Ishikawa (cell line): ENCODE measurements at regions not wholly inside any gene's neighbourhood (a gene's known extent, or its start where the extent isn't known, plus 50 kb on each side); places are given as distances from the start of the nearest gene placed in this dataset.

Experiments
- CEBPB ChIP-seq: IDR thresholded peaks from 2 replicates; pipeline ENCODE4 v1.6.1; 2012
- CREB1 ChIP-seq: IDR thresholded peaks from 2 replicates; pipeline ENCODE4 v1.6.1; 2012; ENCODE audit warnings: low read depth
- EGR1 ChIP-seq: IDR thresholded peaks from 2 replicates; pipeline ENCODE4 v1.6.1; 2012
- EP300 ChIP-seq: IDR thresholded peaks from 2 replicates; pipeline ENCODE4 v1.6.1; 2012; ENCODE audit warnings: borderline replicate concordance
- FOXM1 ChIP-seq: IDR thresholded peaks from 2 replicates; pipeline ENCODE4 v1.6.1; 2012; ENCODE audit warnings: low read depth, borderline replicate concordance
- NFIC ChIP-seq: IDR thresholded peaks from 2 replicates; pipeline ENCODE4 v1.6.1; 2012
- RAD21 ChIP-seq: IDR thresholded peaks from 2 replicates; pipeline ENCODE4 v1.6.1; 2012; ENCODE audit warnings: low read depth
- TAF1 ChIP-seq: IDR thresholded peaks from 2 replicates; pipeline ENCODE4 v1.6.1; 2012; ENCODE audit warnings: low read depth, mild to moderate bottlenecking
- TCF12 ChIP-seq: IDR thresholded peaks from 2 replicates; pipeline ENCODE4 v1.6.1; 2012; ENCODE audit warnings: low read depth
- YY1 ChIP-seq: IDR thresholded peaks from 2 replicates; pipeline ENCODE4 v1.6.1; 2012; ENCODE audit warnings: low read depth
- ZBTB7A ChIP-seq: IDR thresholded peaks from 2 replicates; pipeline ENCODE4 v1.6.1; 2012; ENCODE audit warnings: low read depth
- TF ChIP-seq, protein P1 (sequence below): IDR thresholded peaks from 2 replicates; pipeline ENCODE4 v1.6.1; 2012; ENCODE audit warnings: low read depth, mild to moderate bottlenecking
- TF ChIP-seq, protein P2 (sequence below): IDR thresholded peaks from 2 replicates; pipeline ENCODE4 v1.6.1; 2012
- TF ChIP-seq, protein P3 (sequence below): IDR thresholded peaks from 2 replicates; pipeline ENCODE4 v1.6.1; 2012

DNA sequence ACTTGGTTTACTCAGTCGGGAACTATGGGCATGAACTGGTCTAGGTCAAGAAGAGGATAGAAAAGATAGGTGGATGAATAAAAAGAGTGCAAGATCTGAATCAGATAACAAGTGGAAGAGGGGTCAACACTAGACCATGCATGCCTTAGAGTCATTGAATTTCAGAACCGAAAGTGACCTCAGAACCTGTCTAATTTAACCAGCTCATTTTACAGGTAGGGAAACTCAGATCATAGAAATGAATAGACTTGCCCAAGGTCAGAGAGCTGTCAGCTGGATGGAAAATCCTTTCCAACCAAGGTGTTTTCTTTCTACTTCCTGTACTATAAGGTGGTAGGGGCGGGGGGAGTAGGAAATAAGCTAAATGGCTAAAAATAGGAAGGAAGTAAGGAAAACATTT lies 121.4 kb upstream of the ADGRF1 start:
- TF ChIP-seq EP300 (no peak), CREB1 (no peak), TCF12 (no peak), NFIC (no peak), TAF1 (no peak), YY1 (no peak), RAD21 (no peak), ZBTB7A (no peak), FOXM1 (no peak), CEBPB (no peak), EGR1 (no peak)
- TF ChIP-seq, protein P1, sequence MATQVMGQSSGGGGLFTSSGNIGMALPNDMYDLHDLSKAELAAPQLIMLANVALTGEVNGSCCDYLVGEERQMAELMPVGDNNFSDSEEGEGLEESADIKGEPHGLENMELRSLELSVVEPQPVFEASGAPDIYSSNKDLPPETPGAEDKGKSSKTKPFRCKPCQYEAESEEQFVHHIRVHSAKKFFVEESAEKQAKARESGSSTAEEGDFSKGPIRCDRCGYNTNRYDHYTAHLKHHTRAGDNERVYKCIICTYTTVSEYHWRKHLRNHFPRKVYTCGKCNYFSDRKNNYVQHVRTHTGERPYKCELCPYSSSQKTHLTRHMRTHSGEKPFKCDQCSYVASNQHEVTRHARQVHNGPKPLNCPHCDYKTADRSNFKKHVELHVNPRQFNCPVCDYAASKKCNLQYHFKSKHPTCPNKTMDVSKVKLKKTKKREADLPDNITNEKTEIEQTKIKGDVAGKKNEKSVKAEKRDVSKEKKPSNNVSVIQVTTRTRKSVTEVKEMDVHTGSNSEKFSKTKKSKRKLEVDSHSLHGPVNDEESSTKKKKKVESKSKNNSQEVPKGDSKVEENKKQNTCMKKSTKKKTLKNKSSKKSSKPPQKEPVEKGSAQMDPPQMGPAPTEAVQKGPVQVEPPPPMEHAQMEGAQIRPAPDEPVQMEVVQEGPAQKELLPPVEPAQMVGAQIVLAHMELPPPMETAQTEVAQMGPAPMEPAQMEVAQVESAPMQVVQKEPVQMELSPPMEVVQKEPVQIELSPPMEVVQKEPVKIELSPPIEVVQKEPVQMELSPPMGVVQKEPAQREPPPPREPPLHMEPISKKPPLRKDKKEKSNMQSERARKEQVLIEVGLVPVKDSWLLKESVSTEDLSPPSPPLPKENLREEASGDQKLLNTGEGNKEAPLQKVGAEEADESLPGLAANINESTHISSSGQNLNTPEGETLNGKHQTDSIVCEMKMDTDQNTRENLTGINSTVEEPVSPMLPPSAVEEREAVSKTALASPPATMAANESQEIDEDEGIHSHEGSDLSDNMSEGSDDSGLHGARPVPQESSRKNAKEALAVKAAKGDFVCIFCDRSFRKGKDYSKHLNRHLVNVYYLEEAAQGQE: no peak
- TF ChIP-seq, protein P2, sequence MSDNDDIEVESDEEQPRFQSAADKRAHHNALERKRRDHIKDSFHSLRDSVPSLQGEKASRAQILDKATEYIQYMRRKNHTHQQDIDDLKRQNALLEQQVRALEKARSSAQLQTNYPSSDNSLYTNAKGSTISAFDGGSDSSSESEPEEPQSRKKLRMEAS: no peak
- TF ChIP-seq, protein P3, sequence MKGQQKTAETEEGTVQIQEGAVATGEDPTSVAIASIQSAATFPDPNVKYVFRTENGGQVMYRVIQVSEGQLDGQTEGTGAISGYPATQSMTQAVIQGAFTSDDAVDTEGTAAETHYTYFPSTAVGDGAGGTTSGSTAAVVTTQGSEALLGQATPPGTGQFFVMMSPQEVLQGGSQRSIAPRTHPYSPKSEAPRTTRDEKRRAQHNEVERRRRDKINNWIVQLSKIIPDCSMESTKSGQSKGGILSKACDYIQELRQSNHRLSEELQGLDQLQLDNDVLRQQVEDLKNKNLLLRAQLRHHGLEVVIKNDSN: no peak
